OCI-LY3 (cell line): ENCODE measurements at regions not wholly inside any gene's neighbourhood (a gene's known extent, or its start where the extent isn't known, plus 50 kb on each side); places are given as distances from the start of the nearest gene placed in this dataset.

Experiments used
- EZH2phosphoT487 ChIP-seq: fragments of 200-600 bp; shearing (Covaris generic); IDR thresholded peaks from 2 replicates; pipeline ENCODE4 v1.6.1; 2018; ENCODE audit warnings: antibody characterized with exemption, mixed run types, low read depth
- TF ChIP-seq, protein P1 (sequence below): fragments of 200-600, 300-600 bp; sonication (generic); IDR thresholded peaks from 2 replicates; pipeline ENCODE4 v1.5.1; 2014; ENCODE audit warnings: antibody characterized with exemption, low read length, low read depth

DNA sequence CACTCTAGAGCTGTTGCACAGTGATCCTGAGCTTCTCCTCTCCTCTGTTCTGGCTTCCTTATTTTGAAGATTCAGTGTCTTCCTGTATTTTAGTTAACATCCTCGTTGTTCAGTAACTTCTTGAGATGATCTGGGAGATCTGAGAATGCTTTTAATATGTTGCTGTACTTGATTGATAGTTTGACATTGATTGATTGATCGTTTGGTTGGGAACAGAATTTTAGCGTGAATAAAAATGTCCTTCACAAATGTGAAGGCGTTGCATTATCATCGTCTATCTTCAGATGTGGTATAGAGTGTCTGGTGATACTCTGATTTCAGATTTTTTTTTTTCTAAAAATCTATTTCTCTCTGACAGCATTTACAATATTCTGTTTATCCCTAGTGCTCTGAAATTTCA, 80.1 kb upstream of the KLF12 start:
- TF ChIP-seq, protein P1, sequence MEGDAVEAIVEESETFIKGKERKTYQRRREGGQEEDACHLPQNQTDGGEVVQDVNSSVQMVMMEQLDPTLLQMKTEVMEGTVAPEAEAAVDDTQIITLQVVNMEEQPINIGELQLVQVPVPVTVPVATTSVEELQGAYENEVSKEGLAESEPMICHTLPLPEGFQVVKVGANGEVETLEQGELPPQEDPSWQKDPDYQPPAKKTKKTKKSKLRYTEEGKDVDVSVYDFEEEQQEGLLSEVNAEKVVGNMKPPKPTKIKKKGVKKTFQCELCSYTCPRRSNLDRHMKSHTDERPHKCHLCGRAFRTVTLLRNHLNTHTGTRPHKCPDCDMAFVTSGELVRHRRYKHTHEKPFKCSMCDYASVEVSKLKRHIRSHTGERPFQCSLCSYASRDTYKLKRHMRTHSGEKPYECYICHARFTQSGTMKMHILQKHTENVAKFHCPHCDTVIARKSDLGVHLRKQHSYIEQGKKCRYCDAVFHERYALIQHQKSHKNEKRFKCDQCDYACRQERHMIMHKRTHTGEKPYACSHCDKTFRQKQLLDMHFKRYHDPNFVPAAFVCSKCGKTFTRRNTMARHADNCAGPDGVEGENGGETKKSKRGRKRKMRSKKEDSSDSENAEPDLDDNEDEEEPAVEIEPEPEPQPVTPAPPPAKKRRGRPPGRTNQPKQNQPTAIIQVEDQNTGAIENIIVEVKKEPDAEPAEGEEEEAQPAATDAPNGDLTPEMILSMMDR, result no peak
- no peak for TF ChIP-seq EZH2phosphoT487
